ENCODE measurements at regions not wholly inside any gene's neighbourhood (a gene's known extent, or its start where the extent isn't known, plus 50 kb on each side); places are given as distances from the start of the nearest gene placed in this dataset.

- TF ChIP-seq ATF2 (IDR thresholded peaks at IDR 0.05; ENCODE audit: low read length) (no peak), HCFC1 (IDR thresholded peaks at IDR 0.05; ENCODE audit: low read length) (no peak), KDM1A (IDR thresholded peaks at IDR 0.05; ENCODE audit: borderline replicate concordance) (no peak), EZH2 (IDR thresholded peaks at IDR 0.05; ENCODE audit: borderline replicate concordance, control insufficient read depth, low read depth, low read length) (no peak), SP1 (IDR thresholded peaks at IDR 0.05; ENCODE audit: low read depth, low read length) (no peak), ZNF384 (IDR thresholded peaks at IDR 0.05; ENCODE audit: borderline replicate concordance, low read depth, low read length) (no peak), CEBPB (IDR thresholded peaks at IDR 0.05; ENCODE audit: borderline replicate concordance in 1 of 2, low read depth in 2 of 2, low read length in 2 of 2) (no peak)
Observed at GRCh38 chr2:120432976-120433815, 87.3 kb downstream of the INHBB start (continued).

GRCh38 chr2:120433816-120434290 lies 87.9 kb downstream of the INHBB start:
- Histone ChIP-seq H3K4me3 (no peak overlapping the region), H3K9ac (ENCODE audit: control insufficient read depth, insufficient read depth, low read length) (no peak overlapping the region), H3K79me2 (ENCODE audit: control insufficient read depth, insufficient read depth, low read length) (no peaks in the 10 kb centered on the region), H3K27me3 (replicated peaks in 1 of 2; ENCODE audit: control insufficient read depth in 2 of 2, insufficient read depth in 2 of 2, low read length in 1 of 2) (no peaks in the 10 kb centered on the region; a peak in 2 of 4 replicates), H4K20me1 (ENCODE audit: control insufficient read depth, insufficient read depth) (no peaks in the 10 kb centered on the region), H3K27ac (ENCODE audit: control insufficient read depth, insufficient read depth) (no peak overlapping the region), H3K4me2 (ENCODE audit: control insufficient read depth, insufficient read depth) (no peak overlapping the region), H3K9me3 (replicated peaks; ENCODE audit: control insufficient read depth, insufficient read depth, low read length) (no peaks in the 10 kb centered on the region), H2AFZ (ENCODE audit: control insufficient read depth, low read depth, low read length) (no peak overlapping the region), H3K36me3 (ENCODE audit: control insufficient read depth in 2 of 2, insufficient read depth in 2 of 2, low read length in 1 of 2) (no peaks in the 10 kb centered on the region), H3K4me1 (ENCODE audit: control insufficient read depth, insufficient read depth, low read length) (no peaks in the 10 kb centered on the region)
- FAIRE-seq (no peak), ATAC-seq (no peak), DNase-seq (ENCODE audit: low read depth, low spot score) (no peak)
- ChIA-PET SMC1A (ENCODE audit: uncharacterized antibody, unreplicated experiment) (no interaction called here), RAD21 (ENCODE audit: unreplicated experiment) (no interaction called here), CTCF (no interaction called here), POLR2A (no interaction called here)
- TF ChIP-seq TARDBP (IDR thresholded peaks at IDR 0.05; ENCODE audit: borderline replicate concordance) = no peak
- no peak for TF ChIP-seq FOS (IDR thresholded peaks at IDR 0.05; ENCODE audit: borderline replicate concordance, extremely low read depth, insufficient read length)
- TF ChIP-seq PAX8 (IDR thresholded peaks at IDR 0.05) = no peak
- TF ChIP-seq NBN (IDR thresholded peaks at IDR 0.05) = no peak
- no peak for TF ChIP-seq NR2F1 (conservative IDR thresholded peaks at IDR 0.05)
- no peak for TF ChIP-seq ZNF217 (IDR thresholded peaks at IDR 0.05)
- in situ Hi-C loops (cut with MboI) = no loop called here
- BruUV-seq (replicated peaks) = no TSS peak
- WGBS (ENCODE audit: insufficient coverage, insufficient replicate concordance, low lambda C conversion rate, missing lambda C conversion rate) = 54% methylated on average over 7 of the region's 7 CpGs
- intact Hi-C loops (cut with micrococcal nuclease; ENCODE audit: unreplicated experiment) = no loop called here

Measured in GM12878 (cell line).